HepG2 (cell line): ENCODE measurements at regions not wholly inside any gene's neighbourhood (a gene's known extent, or its start where the extent isn't known, plus 50 kb on each side); places are given as distances from the start of the nearest gene placed in this dataset.

Experiments
- BORCS8-MEF2B ChIP-seq: sonication (generic); formaldehyde crosslinking; IDR thresholded peaks from 2 replicates; pipeline ENCODE4 v1.8.0; 2022; ENCODE audit warnings: mild to moderate bottlenecking, missing genetic modification reagents
- BRD4 ChIP-seq: sonication (generic); formaldehyde crosslinking; IDR thresholded peaks from 2 replicates; pipeline ENCODE4 v1.4.0; 2020; ENCODE audit warnings: missing genetic modification reagents
- NPAS2 ChIP-seq: sonication (generic); formaldehyde crosslinking; IDR thresholded peaks from 2 replicates; pipeline ENCODE4 v1.8.0; 2022; ENCODE audit warnings: mild to moderate bottlenecking, missing genetic modification reagents, borderline replicate concordance
- NR2F1 ChIP-seq, 2 experiments: fragments of 450-650 bp in 1 of 2; formaldehyde crosslinking in 1 of 2; IDR thresholded peaks; 2 replicates each; pipeline versions ENCODE4 v1.5.0 to v1.6.1; 2016 to 2020; ENCODE audit warnings: mild to moderate bottlenecking in 1 of 2, missing compliant biosample characterization in 1 of 2, missing genetic modification reagents in 1 of 2, moderate library complexity in 1 of 2
- NR2F6 ChIP-seq, 2 experiments: IDR thresholded peaks; 2 replicates each; pipeline ENCODE4 v1.6.1; 2016; ENCODE audit warnings: antibody characterized with exemption in 1 of 2, mild to moderate bottlenecking in 1 of 2
- POLR2A ChIP-seq, 2 experiments: IDR thresholded peaks; 2 replicates each; pipeline ENCODE4 v1.6.1; 2011; ENCODE audit warnings: low read depth in 2 of 2, low read length in 2 of 2, mild to moderate bottlenecking in 1 of 2, moderate library complexity in 1 of 2; ENCODE audit not compliant: insufficient read depth in 1 of 2
- PRDM15 ChIP-seq: sonication (generic); formaldehyde crosslinking; IDR thresholded peaks from 2 replicates; pipeline ENCODE4 v1.4.0; 2020; ENCODE audit warnings: missing genetic modification reagents
- SIN3A ChIP-seq: IDR thresholded peaks from 2 replicates; pipeline ENCODE4 v1.6.1; 2011; ENCODE audit warnings: low read depth, mild to moderate bottlenecking, control low read depth, low read length, borderline replicate concordance
- SMAD3 ChIP-seq: sonication (generic); formaldehyde crosslinking; IDR thresholded peaks from 2 replicates; pipeline ENCODE4 v1.4.0; 2020; ENCODE audit warnings: missing genetic modification reagents
- TBX2 ChIP-seq: sonication (generic); formaldehyde crosslinking; IDR thresholded peaks from 2 replicates; pipeline ENCODE4 v1.5.0; 2020; ENCODE audit warnings: missing genetic modification reagents, mild to moderate bottlenecking, borderline replicate concordance
- TIGD3 ChIP-seq: sonication (generic); formaldehyde crosslinking; IDR thresholded peaks from 2 replicates; pipeline ENCODE4 v1.5.1; 2020; ENCODE audit warnings: mild to moderate bottlenecking, missing genetic modification reagents, borderline replicate concordance
- ZKSCAN8 ChIP-seq: IDR thresholded peaks from 2 replicates; pipeline ENCODE4 v1.6.1; 2016; ENCODE audit warnings: borderline replicate concordance, missing genetic modification reagents, missing compliant biosample characterization
- ZNF160 ChIP-seq: sonication (generic); formaldehyde crosslinking; IDR thresholded peaks from 2 replicates; pipeline ENCODE4 v1.8.0; 2022; ENCODE audit warnings: mild to moderate bottlenecking, inconsistent platforms, missing genetic modification reagents
- ZNF331 ChIP-seq: sonication (generic); formaldehyde crosslinking; IDR thresholded peaks from 2 replicates; pipeline ENCODE4 v1.4.0; 2020; ENCODE audit warnings: missing genetic modification reagents
- ZNF335 ChIP-seq: sonication (generic); formaldehyde crosslinking; IDR thresholded peaks from 2 replicates; pipeline ENCODE4 v1.4.0; 2020; ENCODE audit warnings: missing genetic modification reagents
- ZNF790 ChIP-seq: sonication (generic); formaldehyde crosslinking; IDR thresholded peaks from 2 replicates; pipeline ENCODE4 v1.8.0; 2022; ENCODE audit warnings: missing genetic modification reagents, mild to moderate bottlenecking, borderline replicate concordance
- TF ChIP-seq, protein P1 (sequence below): sonication (generic); formaldehyde crosslinking; IDR thresholded peaks from 2 replicates; pipeline ENCODE4 v1.5.0; 2020; ENCODE audit warnings: mild to moderate bottlenecking, missing genetic modification reagents
- TF ChIP-seq, protein P2 (sequence below): sonication (generic); formaldehyde crosslinking; IDR thresholded peaks from 2 replicates; pipeline ENCODE4 v1.5.0; 2020; ENCODE audit warnings: missing genetic modification reagents
- TF ChIP-seq, protein P3 (sequence below): sonication (generic); formaldehyde crosslinking; IDR thresholded peaks from 2 replicates; pipeline ENCODE4 v1.9.0; 2022; ENCODE audit warnings: missing genetic modification reagents, mild to moderate bottlenecking, borderline replicate concordance

GRCh38 chr4:123893011-123893981 lies 496.7 kb downstream of the SPRY1 start (continued):
- no peak for TF ChIP-seq TIGD3
- TF ChIP-seq TBX2 (CRISPR knock-in tag) = peak; percentile 68; the same call in 1 of the 2 replicates
- no peak for TF ChIP-seq POLR2A (IDR thresholded peaks at IDR 0.05; ENCODE audit: insufficient read depth in 1 of 2, low read depth in 2 of 2, low read length in 2 of 2)
- TF ChIP-seq, protein P1, sequence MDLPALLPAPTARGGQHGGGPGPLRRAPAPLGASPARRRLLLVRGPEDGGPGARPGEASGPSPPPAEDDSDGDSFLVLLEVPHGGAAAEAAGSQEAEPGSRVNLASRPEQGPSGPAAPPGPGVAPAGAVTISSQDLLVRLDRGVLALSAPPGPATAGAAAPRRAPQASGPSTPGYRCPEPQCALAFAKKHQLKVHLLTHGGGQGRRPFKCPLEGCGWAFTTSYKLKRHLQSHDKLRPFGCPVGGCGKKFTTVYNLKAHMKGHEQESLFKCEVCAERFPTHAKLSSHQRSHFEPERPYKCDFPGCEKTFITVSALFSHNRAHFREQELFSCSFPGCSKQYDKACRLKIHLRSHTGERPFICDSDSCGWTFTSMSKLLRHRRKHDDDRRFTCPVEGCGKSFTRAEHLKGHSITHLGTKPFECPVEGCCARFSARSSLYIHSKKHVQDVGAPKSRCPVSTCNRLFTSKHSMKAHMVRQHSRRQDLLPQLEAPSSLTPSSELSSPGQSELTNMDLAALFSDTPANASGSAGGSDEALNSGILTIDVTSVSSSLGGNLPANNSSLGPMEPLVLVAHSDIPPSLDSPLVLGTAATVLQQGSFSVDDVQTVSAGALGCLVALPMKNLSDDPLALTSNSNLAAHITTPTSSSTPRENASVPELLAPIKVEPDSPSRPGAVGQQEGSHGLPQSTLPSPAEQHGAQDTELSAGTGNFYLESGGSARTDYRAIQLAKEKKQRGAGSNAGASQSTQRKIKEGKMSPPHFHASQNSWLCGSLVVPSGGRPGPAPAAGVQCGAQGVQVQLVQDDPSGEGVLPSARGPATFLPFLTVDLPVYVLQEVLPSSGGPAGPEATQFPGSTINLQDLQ (CRISPR knock-in tag) = no peak
- no peak for TF ChIP-seq PRDM15
- TF ChIP-seq, protein P2, sequence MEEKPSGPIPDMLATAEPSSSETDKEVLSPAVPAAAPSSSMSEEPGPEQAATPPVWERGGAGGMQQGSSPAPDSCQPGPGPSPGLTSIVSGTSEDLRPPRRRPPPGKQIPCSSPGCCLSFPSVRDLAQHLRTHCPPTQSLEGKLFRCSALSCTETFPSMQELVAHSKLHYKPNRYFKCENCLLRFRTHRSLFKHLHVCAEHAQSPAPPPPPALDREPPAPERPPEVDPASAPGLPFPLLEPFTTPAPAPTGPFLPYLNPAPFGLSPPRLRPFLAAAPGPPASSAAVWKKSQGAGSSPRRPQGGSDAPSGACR (CRISPR knock-in tag) = no peak
- TF ChIP-seq, protein P3, sequence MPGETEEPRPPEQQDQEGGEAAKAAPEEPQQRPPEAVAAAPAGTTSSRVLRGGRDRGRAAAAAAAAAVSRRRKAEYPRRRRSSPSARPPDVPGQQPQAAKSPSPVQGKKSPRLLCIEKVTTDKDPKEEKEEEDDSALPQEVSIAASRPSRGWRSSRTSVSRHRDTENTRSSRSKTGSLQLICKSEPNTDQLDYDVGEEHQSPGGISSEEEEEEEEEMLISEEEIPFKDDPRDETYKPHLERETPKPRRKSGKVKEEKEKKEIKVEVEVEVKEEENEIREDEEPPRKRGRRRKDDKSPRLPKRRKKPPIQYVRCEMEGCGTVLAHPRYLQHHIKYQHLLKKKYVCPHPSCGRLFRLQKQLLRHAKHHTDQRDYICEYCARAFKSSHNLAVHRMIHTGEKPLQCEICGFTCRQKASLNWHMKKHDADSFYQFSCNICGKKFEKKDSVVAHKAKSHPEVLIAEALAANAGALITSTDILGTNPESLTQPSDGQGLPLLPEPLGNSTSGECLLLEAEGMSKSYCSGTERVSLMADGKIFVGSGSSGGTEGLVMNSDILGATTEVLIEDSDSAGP (CRISPR knock-in tag) = no peak
- no peak for TF ChIP-seq BORCS8-MEF2B (CRISPR knock-in tag)
- TF ChIP-seq NR2F1 (CRISPR knock-in tag; IDR thresholded peaks at IDR 0.05) = no peak
- TF ChIP-seq ZKSCAN8 (CRISPR knock-in tag) = no peak
- TF ChIP-seq BRD4 = no peak
- 0 out of 2 replicates have a peak, but pooled peaks have one; percentile 14 for TF ChIP-seq NR2F6 (IDR thresholded peaks at IDR 0.05)
- no peak for TF ChIP-seq NR2F6 (CRISPR knock-in tag; IDR thresholded peaks at IDR 0.05)
- TF ChIP-seq ZNF335 (CRISPR knock-in tag) = no peak
- no peak for TF ChIP-seq SMAD3 (CRISPR knock-in tag)
- TF ChIP-seq NPAS2 (CRISPR knock-in tag) = no peak
- TF ChIP-seq ZNF790 (CRISPR knock-in tag) = no peak
- no peak for TF ChIP-seq ZNF331 (CRISPR knock-in tag)
- TF ChIP-seq ZNF160 = no peak
- no peak for TF ChIP-seq SIN3A
